Stimulated activated memory B cell treated with anti-CD40 and anti-IgM and Interleukin-4, amounts not matched to agents 10 μg/mL and 1 μg/mL and 100 μg/mL, for 72 hours (primary cell): ENCODE measurements at regions not wholly inside any gene's neighbourhood (a gene's known extent, or its start where the extent isn't known, plus 50 kb on each side); places are given as distances from the start of the nearest gene placed in this dataset.

ENCODE experiments used
- ATAC-seq: fragments of 150-1000 bp; cut with Tn5 transposase; 2 replicates; pipeline ENCODE4 v1.10.0; 2021
- H3K27ac Mint-ChIP-seq: one replicate; pipeline ENCODE4 v1.8.0; 2022; ENCODE audit warnings: mild to moderate bottlenecking, mixed read lengths
- H3K27me3 Mint-ChIP-seq: one replicate; pipeline ENCODE4 v1.8.0; 2022; ENCODE audit warnings: mixed read lengths
- H3K36me3 Mint-ChIP-seq: one replicate; pipeline ENCODE4 v1.8.0; 2022; ENCODE audit warnings: mixed read lengths
- H3K4me1 Mint-ChIP-seq: one replicate; pipeline ENCODE4 v1.8.0; 2022; ENCODE audit warnings: mixed read lengths
- H3K4me3 Mint-ChIP-seq: one replicate; pipeline ENCODE4 v1.8.0; 2022; ENCODE audit warnings: mild to moderate bottlenecking, moderate library complexity, mixed read lengths
- H3K9me3 Mint-ChIP-seq: one replicate; pipeline ENCODE4 v1.8.0; 2022; ENCODE audit warnings: mixed read lengths

GRCh38 chr14:26811756-26812305 lies 214.0 kb upstream of the NOVA1 start:
- no peak for ATAC-seq
- H3K36me3 Mint-ChIP-seq: no peaks in the 10 kb centered on the region
- no peak overlapping the region for H3K27ac Mint-ChIP-seq
- H3K9me3 Mint-ChIP-seq: no peaks in the 10 kb centered on the region
- no peak overlapping the region for H3K4me3 Mint-ChIP-seq
- H3K27me3 Mint-ChIP-seq: no peaks in the 10 kb centered on the region
- no peaks in the 10 kb centered on the region for H3K4me1 Mint-ChIP-seq

- Mint-ChIP-seq H3K27ac (no peak overlapping the region), H3K9me3 (peaks cover 5% of the 10 kb centered on the region), H3K4me1 (no peaks in the 10 kb centered on the region), H3K36me3 (no peaks in the 10 kb centered on the region), H3K27me3 (no peaks in the 10 kb centered on the region), H3K4me3 (no peak overlapping the region)
- ATAC-seq: no peak
Observed at GRCh38 chr14:26820138-26820537, 222.3 kb upstream of the NOVA1 start.

GRCh38 chr14:26820572-26820971 lies 222.7 kb upstream of the NOVA1 start:
- Mint-ChIP-seq H3K4me1 (no peaks in the 10 kb centered on the region), H3K27ac (no peak overlapping the region), H3K4me3 (no peak overlapping the region), H3K36me3 (no peaks in the 10 kb centered on the region), H3K9me3 (peaks cover 5% of the 10 kb centered on the region), H3K27me3 (no peaks in the 10 kb centered on the region)
- no peak for ATAC-seq

GRCh38 chr14:26828741-26829140 lies 230.9 kb upstream of the NOVA1 start:
- H3K4me3 Mint-ChIP-seq: no peak overlapping the region
- no peaks in the 10 kb centered on the region for H3K36me3 Mint-ChIP-seq
- no peaks in the 10 kb centered on the region for H3K27me3 Mint-ChIP-seq
- peaks cover 6% of the 10 kb centered on the region for H3K9me3 Mint-ChIP-seq
- H3K27ac Mint-ChIP-seq: no peak overlapping the region
- H3K4me1 Mint-ChIP-seq: no peaks in the 10 kb centered on the region
- no peak for ATAC-seq

GRCh38 chr14:26833621-26834176 lies 235.9 kb upstream of the NOVA1 start:
- ATAC-seq: no peak
- H3K9me3 Mint-ChIP-seq: peaks cover 4% of the 10 kb centered on the region
- H3K27ac Mint-ChIP-seq: no peak overlapping the region
- H3K4me1 Mint-ChIP-seq: no peaks in the 10 kb centered on the region
- no peaks in the 10 kb centered on the region for H3K36me3 Mint-ChIP-seq
- H3K27me3 Mint-ChIP-seq: no peaks in the 10 kb centered on the region
- no peak overlapping the region for H3K4me3 Mint-ChIP-seq

- H3K27me3 Mint-ChIP-seq: no peaks in the 10 kb centered on the region
- H3K4me3 Mint-ChIP-seq: no peak overlapping the region
- no peaks in the 10 kb centered on the region for H3K36me3 Mint-ChIP-seq
- H3K27ac Mint-ChIP-seq: no peak overlapping the region
- no peaks in the 10 kb centered on the region for H3K4me1 Mint-ChIP-seq
- ATAC-seq: no peak
- H3K9me3 Mint-ChIP-seq: peaks cover 3% of the 10 kb centered on the region
Observed at GRCh38 chr14:26835979-26836570, 238.2 kb upstream of the NOVA1 start.

GRCh38 chr14:26839481-26839880 lies 241.6 kb upstream of the NOVA1 start:
- Mint-ChIP-seq H3K27me3 (no peaks in the 10 kb centered on the region), H3K36me3 (no peaks in the 10 kb centered on the region), H3K4me1 (no peaks in the 10 kb centered on the region), H3K9me3 (peaks cover 3% of the 10 kb centered on the region), H3K4me3 (no peak overlapping the region), H3K27ac (no peak overlapping the region)
- no peak for ATAC-seq

- H3K27me3 Mint-ChIP-seq: no peaks in the 10 kb centered on the region
- H3K9me3 Mint-ChIP-seq: peaks cover 3% of the 10 kb centered on the region
- H3K36me3 Mint-ChIP-seq: no peaks in the 10 kb centered on the region
- H3K27ac Mint-ChIP-seq: no peak overlapping the region
- H3K4me1 Mint-ChIP-seq: no peaks in the 10 kb centered on the region
- H3K4me3 Mint-ChIP-seq: no peak overlapping the region
- no peak for ATAC-seq
Observed at GRCh38 chr14:26841326-26841725, 243.5 kb upstream of the NOVA1 start.

- no peaks in the 10 kb centered on the region for H3K36me3 Mint-ChIP-seq
- peaks cover 3% of the 10 kb centered on the region for H3K9me3 Mint-ChIP-seq
- H3K4me3 Mint-ChIP-seq: no peak overlapping the region
- H3K27me3 Mint-ChIP-seq: no peaks in the 10 kb centered on the region
- H3K4me1 Mint-ChIP-seq: no peaks in the 10 kb centered on the region
- H3K27ac Mint-ChIP-seq: no peak overlapping the region
- no peak for ATAC-seq
Observed at GRCh38 chr14:26841920-26842741, 244.3 kb upstream of the NOVA1 start.

- Mint-ChIP-seq H3K27ac (no peak overlapping the region), H3K4me1 (no peaks in the 10 kb centered on the region), H3K27me3 (no peaks in the 10 kb centered on the region), H3K36me3 (no peaks in the 10 kb centered on the region), H3K4me3 (no peak overlapping the region), H3K9me3 (peaks cover 3% of the 10 kb centered on the region)
- no peak for ATAC-seq
Observed at GRCh38 chr14:26845151-26845818, 247.5 kb upstream of the NOVA1 start.

GRCh38 chr14:26846388-26846787 lies 248.6 kb upstream of the NOVA1 start:
- peaks cover 3% of the 10 kb centered on the region for H3K9me3 Mint-ChIP-seq
- no peak for ATAC-seq

GRCh38 chr14:26849514-26849913 lies 251.7 kb upstream of the NOVA1 start:
- Mint-ChIP-seq H3K27me3 (no peaks in the 10 kb centered on the region), H3K9me3 (peaks cover 3% of the 10 kb centered on the region), H3K4me3 (no peak overlapping the region)

More at GRCh38 chr14:26846388-26846787, 248.6 kb upstream of the NOVA1 start:
- Mint-ChIP-seq H3K27me3 (no peaks in the 10 kb centered on the region), H3K4me3 (no peak overlapping the region), H3K27ac (no peak overlapping the region), H3K4me1 (no peaks in the 10 kb centered on the region), H3K36me3 (no peaks in the 10 kb centered on the region)

GRCh38 chr14:26851793-26852192 lies 254.0 kb upstream of the NOVA1 start:
- no peaks in the 10 kb centered on the region for H3K4me1 Mint-ChIP-seq
- peaks cover 5% of the 10 kb centered on the region for H3K9me3 Mint-ChIP-seq
- no peaks in the 10 kb centered on the region for H3K27me3 Mint-ChIP-seq
- H3K36me3 Mint-ChIP-seq: no peaks in the 10 kb centered on the region
- ATAC-seq: no peak
- H3K4me3 Mint-ChIP-seq: no peak overlapping the region
- no peak overlapping the region for H3K27ac Mint-ChIP-seq

More at GRCh38 chr14:26849514-26849913, 251.7 kb upstream of the NOVA1 start:
- Mint-ChIP-seq H3K27ac (no peak overlapping the region), H3K36me3 (no peaks in the 10 kb centered on the region), H3K4me1 (no peaks in the 10 kb centered on the region)
- no peak for ATAC-seq

- no peaks in the 10 kb centered on the region for H3K36me3 Mint-ChIP-seq
- no peaks in the 10 kb centered on the region for H3K4me1 Mint-ChIP-seq
- H3K27me3 Mint-ChIP-seq: no peaks in the 10 kb centered on the region
- H3K9me3 Mint-ChIP-seq: peaks cover 5% of the 10 kb centered on the region
- no peak overlapping the region for H3K27ac Mint-ChIP-seq
- no peak for ATAC-seq
- H3K4me3 Mint-ChIP-seq: no peak overlapping the region
Observed at GRCh38 chr14:26855077-26855753, 257.4 kb upstream of the NOVA1 start.
